Heart right ventricle (tissue), 16 donors: ENCODE measurements at regions not wholly inside any gene's neighbourhood (a gene's known extent, or its start where the extent isn't known, plus 50 kb on each side); places are given as distances from the start of the nearest gene placed in this dataset.

Source experiments
- ATAC-seq, 8 donors: fragments of 200-7000 bp; cut with Tn5 transposase; one replicate each; pipeline ENCODE4 v1.9.1; 2020; ENCODE audit warnings: mild to moderate bottlenecking in 8 of 8, moderate library complexity in 8 of 8, moderate number of reproducible peaks in 1 of 8
- DNase-seq, 2 donors: peaks; one replicate each; pipeline ENCODE4 v3.0.0-alpha.2; 2020
- H3K27ac ChIP-seq, 10 donors: fragments of 200-600 bp; sonication (generic) in 2 of 10; one replicate each; pipeline versions ENCODE4 v1.5.0 to v1.8.0; 2020 to 2022; ENCODE audit warnings: mild to moderate bottlenecking in 3 of 10
- H3K27me3 ChIP-seq, 7 donors: fragments of 200-600 bp; one replicate each; pipeline ENCODE4 v1.8.0; 2021 to 2022; ENCODE audit warnings: mild to moderate bottlenecking in 2 of 7
- H3K36me3 ChIP-seq, 9 donors: fragments of 200-600 bp; sonication (generic) in 1 of 9; one replicate each; pipeline versions ENCODE4 v1.5.0 to v1.8.0; 2020 to 2022; ENCODE audit warnings: mild to moderate bottlenecking in 2 of 9
- H3K4me1 ChIP-seq, 9 donors: fragments of 200-600 bp; sonication (generic) in 1 of 9; one replicate each; pipeline versions ENCODE4 v1.5.0 to v1.8.0; 2020 to 2022; ENCODE audit warnings: mild to moderate bottlenecking in 4 of 9
- H3K4me3 ChIP-seq, 10 donors: fragments of 200-600 bp; sonication (generic) in 2 of 10; one replicate each; pipeline versions ENCODE4 v1.5.0 to v1.8.0; 2020 to 2022; ENCODE audit warnings: mild to moderate bottlenecking in 7 of 10, moderate library complexity in 2 of 10
- H3K9me3 ChIP-seq, 11 donors: fragments of 200-600 bp in 10 of 11; sonication (generic) in 2 of 11; one replicate each; pipeline versions ENCODE4 v1.5.0 to v1.8.0; 2013 to 2022; ENCODE audit warnings: mild to moderate bottlenecking in 2 of 11, control low read depth in 1 of 11, moderate library complexity in 1 of 11
- CTCF ChIP-seq, 9 donors: fragments of 200-600 bp; sonication (generic) in 2 of 9; IDR thresholded peaks; one replicate each; pipeline versions ENCODE4 v1.5.0 to v1.8.0; 2021 to 2022; ENCODE audit warnings: antibody characterized with exemption in 9 of 9, mild to moderate bottlenecking in 5 of 9, moderate library complexity in 1 of 9
- WGBS, 2 donors: extraction: QIAGEN DNeasy Blood & Tissue Kit; methylation state at CpG; one replicate each; pipeline ENCODE4 v1.1.7; 2013; ENCODE audit warnings: inconsistent platforms in 1 of 2; 5-methylcytosine and 5-hydroxymethylcytosine counted together
- intact Hi-C, 10 donors: fragments of 100-400 bp; cut with DNase I; formaldehyde crosslinking; loops; one replicate each; pipeline versions ENCODE4 v1.11.1 to v1.14.2; 2022
- donor health status: Arrhythmogenic right ventricular cardiomyopathy.
- donor health status: ischemic (EF 13 %, LVEDD 7.1; RV severe dilation, severe dysfunction).
- donor health status: healthy with polysubstance abuse.
- donor health status: DM: no; HTN: yes; CAD: no.
- donor health status: DM: no; HTN: no; CAD: no.
- donor health status: ischemic (EF 25% LVEDD 6.9; RV normal size, moderate dysfunction).
- donor health status: ischemic (EF 25% LVEDD 5.7; RV mildly dilated, moderate dysfunction).
- donor health status: healthy.
- donor health status: DM: yes; HTN: yes; CAD: no.
- donor health status: Ischemic cardiomyopathy.
- donor health status: ischemic (EF 35%, LVEDD 5.7; RV mildly dilated, moderate dysfunction).
- donor health status: nonischemic (EF 11% LVEDD 7.7; RV severe dilation, severe dysfunction).
- donor health status: DM: yes; HTN: yes; CAD: no.
- donor health status: PGD.
- donor health status: ischemic (EF 29% LVEDD 5.4; RV normal size, mild dysfunction).
- donor health status: nonischemic (EF 23%, LVEDD 6.1; RV moderate dilation, normal function).

DNA sequence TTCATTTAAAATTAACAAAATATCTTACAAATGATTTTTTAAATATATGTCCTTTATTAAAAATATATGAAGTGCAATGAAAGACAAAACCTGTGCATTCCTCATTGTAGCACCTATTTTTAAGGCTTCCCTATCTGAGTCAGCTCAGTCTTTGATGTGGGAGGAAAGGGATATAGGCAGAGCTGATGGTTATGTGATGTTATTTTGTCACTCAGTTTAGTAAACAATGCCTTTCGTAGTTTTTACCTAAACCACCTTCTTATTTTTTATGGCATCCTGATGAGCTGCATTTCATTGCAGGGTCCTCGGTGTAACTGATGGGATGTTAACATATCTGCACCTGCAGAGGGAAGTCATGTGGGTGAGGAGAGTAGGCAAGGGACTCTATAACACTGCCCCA, 58.9 kb upstream of the FRMD6 start:
- Histone ChIP-seq H3K4me1 (no peaks in the 10 kb centered on the region), H3K27me3 (peaks cover 0 to 6% (median 0%) of the 10 kb centered on the region in 7 donors), H3K36me3 (no peaks in the 10 kb centered on the region), H3K4me3 (no peak overlapping the region), H3K27ac (no peak overlapping the region), H3K9me3 (no peaks in the 10 kb centered on the region)
- intact Hi-C loops: loop anchor here in 1 of 10 donors (5.0 kb wide), 1 partner anchor 861 kb away; no protein-coding TSS in a partner anchor
- no peak for TF ChIP-seq CTCF (IDR thresholded peaks at IDR 0.05)
- no peak for DNase-seq
- WGBS, 2 donors: 63 to 76% methylated on average over 2 of the region's 2 CpGs
- no peak for ATAC-seq

DNA sequence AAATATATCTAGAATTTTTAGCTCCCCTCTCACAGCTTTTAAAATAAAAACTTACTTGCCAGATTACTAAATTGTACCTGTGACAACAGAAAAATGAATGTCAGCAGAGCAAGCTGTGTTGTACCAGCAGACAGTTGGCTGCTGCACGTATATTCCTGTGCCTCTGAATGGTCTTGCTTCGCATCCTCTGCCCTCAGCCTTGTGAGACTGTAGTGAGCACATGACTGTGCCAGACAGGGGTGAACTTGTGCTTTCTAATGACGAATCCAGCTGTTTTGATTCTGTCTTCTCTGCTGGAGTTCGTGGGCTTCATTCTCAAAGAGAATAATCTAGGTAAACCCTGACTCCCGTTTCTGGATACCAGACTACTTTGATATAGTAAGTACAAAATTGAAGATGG, 58.3 kb upstream of the FRMD6 start:
- WGBS, 2 donors: 33 to 69% methylated on average over 5 of the region's 5 CpGs
- Histone ChIP-seq H3K9me3 (no peaks in the 10 kb centered on the region), H3K4me3 (no peak overlapping the region), H3K4me1 (no peaks in the 10 kb centered on the region), H3K27me3 (peaks cover 0 to 6% (median 0%) of the 10 kb centered on the region in 7 donors), H3K27ac (no peak overlapping the region), H3K36me3 (no peaks in the 10 kb centered on the region)
- TF ChIP-seq CTCF (IDR thresholded peaks at IDR 0.05): no peak
- intact Hi-C loops: loop anchor here in 1 of 10 donors (5.0 kb wide), 1 partner anchor 861 kb away; no protein-coding TSS in a partner anchor
- ATAC-seq: no peak
- DNase-seq: no peak

GRCh38 chr14:51595881-51596455, 55.7 kb upstream of the FRMD6 start:
- intact Hi-C loops: no loop called here
- H3K4me1 ChIP-seq: no peaks in the 10 kb centered on the region
- no peak for TF ChIP-seq CTCF (IDR thresholded peaks at IDR 0.05)
- ATAC-seq: no peak
- DNase-seq: no peak
- no peak overlapping the region for H3K27ac ChIP-seq
- no peak overlapping the region for H3K4me3 ChIP-seq
- no peaks in the 10 kb centered on the region for H3K36me3 ChIP-seq
- H3K9me3 ChIP-seq: no peaks in the 10 kb centered on the region
- 80 to 86% methylated on average over 3 of the region's 3 CpGs for WGBS, 2 donors
- H3K27me3 ChIP-seq: peaks cover 0 to 6% (median 0%) of the 10 kb centered on the region in 7 donors

DNA sequence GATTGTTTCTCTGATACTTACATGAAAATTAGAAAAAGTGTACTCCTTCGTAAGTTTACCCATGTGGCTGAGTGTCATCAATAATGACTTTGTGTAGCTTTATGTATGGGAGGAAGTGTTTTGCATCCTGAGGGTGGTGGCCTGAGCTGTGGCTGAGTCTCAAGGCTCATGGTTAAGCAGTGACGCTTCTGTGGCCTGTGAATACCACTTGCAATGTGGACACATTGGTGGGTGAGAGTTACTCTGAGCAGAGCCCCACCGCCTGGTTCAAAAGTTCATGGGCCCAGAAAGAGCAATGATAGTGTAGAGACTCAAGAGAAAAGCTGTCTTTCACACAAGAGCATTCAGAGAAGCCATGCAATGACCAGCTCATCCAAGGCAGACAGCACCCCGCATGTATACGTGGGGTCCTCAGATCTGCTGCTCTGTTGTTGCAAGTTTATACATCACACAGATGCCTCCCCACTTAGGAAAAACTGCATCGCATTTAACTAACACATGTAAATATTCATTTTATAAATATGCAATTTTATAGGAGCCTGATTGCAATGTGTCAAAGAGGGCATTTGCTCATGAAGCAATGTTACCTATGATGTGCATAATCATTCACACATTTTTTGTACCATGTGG, 55.1 kb upstream of the FRMD6 start:
- Histone ChIP-seq H3K4me1 (no peaks in the 10 kb centered on the region), H3K9me3 (no peaks in the 10 kb centered on the region), H3K4me3 (no peak overlapping the region), H3K27ac (no peak overlapping the region), H3K27me3 (peaks cover 0 to 6% (median 0%) of the 10 kb centered on the region in 7 donors), H3K36me3 (no peaks in the 10 kb centered on the region)
- no peak for TF ChIP-seq CTCF (IDR thresholded peaks at IDR 0.05)
- intact Hi-C loops: no loop called here
- ATAC-seq: no peak
- 91 to 94% methylated on average over 6 of the region's 6 CpGs for WGBS, 2 donors
- DNase-seq: no peak
